Thyroid gland (tissue), 4 donors: ENCODE measurements at regions not wholly inside any gene's neighbourhood (a gene's known extent, or its start where the extent isn't known, plus 50 kb on each side); places are given as distances from the start of the nearest gene placed in this dataset.

ENCODE experiments used
- POLR2A ChIP-seq, 2 donors: fragments of 450-650 bp; IDR thresholded peaks; one replicate each; pipeline ENCODE4 v1.6.1; 2017; ENCODE audit warnings: antibody characterized with exemption in 2 of 2, mild to moderate bottlenecking in 2 of 2, moderate library complexity in 1 of 2
- TF ChIP-seq, protein P1 (sequence below), 6 experiments: fragments of 200-600 bp in 3 of 6; fragments of 450-650 bp in 3 of 6; sonication (generic) in 3 of 6; IDR thresholded peaks; one replicate each; pipeline ENCODE4 v1.5.1; 2016 to 2019; ENCODE audit warnings: antibody characterized with exemption in 6 of 6, mild to moderate bottlenecking in 2 of 6, inconsistent platforms in 1 of 6, moderate library complexity in 1 of 6

DNA sequence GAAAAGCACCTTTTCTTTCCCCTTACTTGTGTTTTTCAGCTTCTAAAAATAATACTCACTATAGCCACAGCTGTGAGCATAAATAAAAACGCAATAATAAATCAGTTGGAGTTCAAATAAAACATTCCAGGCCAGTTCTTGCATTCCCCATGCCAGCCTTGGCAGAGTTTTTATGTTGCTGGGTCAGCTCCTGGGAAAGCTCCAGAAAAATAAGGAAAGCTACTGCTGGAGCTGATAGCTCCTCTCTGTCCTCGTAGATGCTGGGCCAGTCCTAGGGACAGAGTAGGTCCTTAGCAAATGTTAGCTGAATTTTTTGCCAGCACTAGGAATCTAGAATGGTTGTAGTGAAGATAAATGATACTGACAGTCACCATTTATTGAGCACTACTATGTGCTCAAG lies 389.0 kb upstream of the SYNCRIP start:
- TF ChIP-seq, protein P1, sequence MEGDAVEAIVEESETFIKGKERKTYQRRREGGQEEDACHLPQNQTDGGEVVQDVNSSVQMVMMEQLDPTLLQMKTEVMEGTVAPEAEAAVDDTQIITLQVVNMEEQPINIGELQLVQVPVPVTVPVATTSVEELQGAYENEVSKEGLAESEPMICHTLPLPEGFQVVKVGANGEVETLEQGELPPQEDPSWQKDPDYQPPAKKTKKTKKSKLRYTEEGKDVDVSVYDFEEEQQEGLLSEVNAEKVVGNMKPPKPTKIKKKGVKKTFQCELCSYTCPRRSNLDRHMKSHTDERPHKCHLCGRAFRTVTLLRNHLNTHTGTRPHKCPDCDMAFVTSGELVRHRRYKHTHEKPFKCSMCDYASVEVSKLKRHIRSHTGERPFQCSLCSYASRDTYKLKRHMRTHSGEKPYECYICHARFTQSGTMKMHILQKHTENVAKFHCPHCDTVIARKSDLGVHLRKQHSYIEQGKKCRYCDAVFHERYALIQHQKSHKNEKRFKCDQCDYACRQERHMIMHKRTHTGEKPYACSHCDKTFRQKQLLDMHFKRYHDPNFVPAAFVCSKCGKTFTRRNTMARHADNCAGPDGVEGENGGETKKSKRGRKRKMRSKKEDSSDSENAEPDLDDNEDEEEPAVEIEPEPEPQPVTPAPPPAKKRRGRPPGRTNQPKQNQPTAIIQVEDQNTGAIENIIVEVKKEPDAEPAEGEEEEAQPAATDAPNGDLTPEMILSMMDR (IDR thresholded peaks at IDR 0.05): no peak
- no peak for TF ChIP-seq POLR2A (IDR thresholded peaks at IDR 0.05)
